ENCODE measurements at regions not wholly inside any gene's neighbourhood (a gene's known extent, or its start where the extent isn't known, plus 50 kb on each side); places are given as distances from the start of the nearest gene placed in this dataset.
"Not testable (repeated sequence)": the region's sequence is repeated elsewhere in the genome, so short reads cannot be mapped to it uniquely, and the experiment has no call there.

- H3K9me3 ChIP-seq; H3K27ac ChIP-seq; intact Hi-C loops (cut with DNase I); H3K36me3 ChIP-seq (replicated peaks in 1 of 2; ENCODE audit: insufficient read depth in 1 of 2, low read depth in 2 of 2); H3K4me3 ChIP-seq; H3K27me3 ChIP-seq; DNase-seq; H3K4me1 ChIP-seq; ATAC-seq: not testable (repeated sequence)
- WGBS, 2 donors, result 44 to 55% methylated on average over 8 of the region's 8 CpGs
Observed at GRCh38 chr2:91742973-91743490, 3051.6 kb downstream of the RPIA start.

GRCh38 chr2:91743910-91744309, 3052.4 kb downstream of the RPIA start:
- H3K36me3 ChIP-seq (replicated peaks in 1 of 2; ENCODE audit: insufficient read depth in 1 of 2, low read depth in 2 of 2); H3K4me3 ChIP-seq: not testable (repeated sequence)

GRCh38 chr2:91744700-91745141, 3053.2 kb downstream of the RPIA start:
- H3K36me3 ChIP-seq (replicated peaks in 1 of 2; ENCODE audit: insufficient read depth in 1 of 2, low read depth in 2 of 2); H3K4me3 ChIP-seq; ATAC-seq; DNase-seq; H3K27me3 ChIP-seq; H3K4me1 ChIP-seq; H3K9me3 ChIP-seq; H3K27ac ChIP-seq; intact Hi-C loops (cut with DNase I): not testable (repeated sequence)
- WGBS, 2 donors, result 41 to 75% methylated on average over 10 to 16 of the region's 16 CpGs

More at GRCh38 chr2:91743910-91744309, 3052.4 kb downstream of the RPIA start:
- H3K27ac ChIP-seq; intact Hi-C loops (cut with DNase I); H3K4me1 ChIP-seq; DNase-seq; H3K9me3 ChIP-seq; ATAC-seq; H3K27me3 ChIP-seq: not testable (repeated sequence)
- 14 to 18% methylated on average over 1 of the region's 1 CpG for WGBS, 2 donors

GRCh38 chr2:91748902-91749301, 3057.4 kb downstream of the RPIA start:
- H3K36me3 ChIP-seq (replicated peaks in 1 of 2; ENCODE audit: insufficient read depth in 1 of 2, low read depth in 2 of 2), result no peaks in the 10 kb centered on the region
- H3K4me3 ChIP-seq, result no peak overlapping the region
- TF ChIP-seq CTCF (IDR thresholded peaks at IDR 0.05) (no peak), POLR2A (IDR thresholded peaks at IDR 0.05) (no peak)
- DNase-seq, result no peak
- WGBS, 2 donors, result 10 to 28% methylated on average over 26 to 47 of the region's 52 CpGs
- no peaks in the 10 kb centered on the region for H3K9me3 ChIP-seq
- H3K4me1 ChIP-seq, result no peaks in the 10 kb centered on the region
- H3K27ac ChIP-seq, result no peak overlapping the region
- intact Hi-C loops (cut with DNase I), result no loop called here
- no peaks in the 10 kb centered on the region for H3K27me3 ChIP-seq
- peak; percentile 70 for ATAC-seq

GRCh38 chr2:91749665-91750064, 3058.2 kb downstream of the RPIA start:
- H3K36me3 ChIP-seq (replicated peaks in 1 of 2; ENCODE audit: insufficient read depth in 1 of 2, low read depth in 2 of 2); H3K27ac ChIP-seq; intact Hi-C loops (cut with DNase I); ATAC-seq; H3K4me3 ChIP-seq; DNase-seq; H3K9me3 ChIP-seq; H3K4me1 ChIP-seq; H3K27me3 ChIP-seq: not testable (repeated sequence)
- WGBS, 2 donors, result 51 to 72% methylated on average over 8 of the region's 12 CpGs

GRCh38 chr2:91759361-91759941, 3068.0 kb downstream of the RPIA start:
- H3K36me3 ChIP-seq (replicated peaks in 1 of 2; ENCODE audit: insufficient read depth in 1 of 2, low read depth in 2 of 2); H3K27ac ChIP-seq; H3K4me3 ChIP-seq; ATAC-seq; H3K9me3 ChIP-seq; H3K4me1 ChIP-seq; intact Hi-C loops (cut with DNase I); H3K27me3 ChIP-seq; DNase-seq: not testable (repeated sequence)
- 7 to 17% methylated on average over 5 of the region's 5 CpGs for WGBS, 2 donors

GRCh38 chr2:91760672-91761071, 3069.2 kb downstream of the RPIA start:
- H3K27me3 ChIP-seq; H3K27ac ChIP-seq; H3K4me3 ChIP-seq; ATAC-seq; H3K36me3 ChIP-seq (replicated peaks in 1 of 2; ENCODE audit: insufficient read depth in 1 of 2, low read depth in 2 of 2); H3K9me3 ChIP-seq; DNase-seq; H3K4me1 ChIP-seq; intact Hi-C loops (cut with DNase I): not testable (repeated sequence)
- WGBS, 2 donors, result 20 to 59% methylated on average over 1 to 5 of the region's 5 CpGs

GRCh38 chr2:91762312-91762711, 3070.8 kb downstream of the RPIA start:
- H3K27me3 ChIP-seq; intact Hi-C loops (cut with DNase I); H3K36me3 ChIP-seq (replicated peaks in 1 of 2; ENCODE audit: insufficient read depth in 1 of 2, low read depth in 2 of 2); H3K4me3 ChIP-seq; H3K4me1 ChIP-seq; H3K27ac ChIP-seq; DNase-seq; H3K9me3 ChIP-seq; ATAC-seq: not testable (repeated sequence)
- 72 to 100% methylated on average over 2 to 3 of the region's 6 CpGs for WGBS, 2 donors

GRCh38 chr2:91763710-91764109, 3072.2 kb downstream of the RPIA start:
- H3K9me3 ChIP-seq; intact Hi-C loops (cut with DNase I); ATAC-seq; H3K4me3 ChIP-seq; DNase-seq; H3K4me1 ChIP-seq; H3K27ac ChIP-seq; H3K36me3 ChIP-seq (replicated peaks in 1 of 2; ENCODE audit: insufficient read depth in 1 of 2, low read depth in 2 of 2); H3K27me3 ChIP-seq: not testable (repeated sequence)
- 60 to 71% methylated on average over 3 to 4 of the region's 4 CpGs for WGBS, 2 donors

- DNase-seq; intact Hi-C loops (cut with DNase I); H3K9me3 ChIP-seq; H3K4me3 ChIP-seq; H3K36me3 ChIP-seq (replicated peaks in 1 of 2; ENCODE audit: insufficient read depth in 1 of 2, low read depth in 2 of 2); H3K27me3 ChIP-seq; H3K4me1 ChIP-seq; H3K27ac ChIP-seq; ATAC-seq: not testable (repeated sequence)
- 13 to 23% methylated on average over 5 of the region's 5 CpGs for WGBS, 2 donors
Observed at GRCh38 chr2:91764581-91765002, 3073.1 kb downstream of the RPIA start.

- not testable (repeated sequence) for H3K27ac ChIP-seq, ATAC-seq
- 43 to 58% methylated on average over 1 to 4 of the region's 7 CpGs for WGBS, 2 donors
Observed at GRCh38 chr2:91765018-91765754, 3073.7 kb downstream of the RPIA start.

More at GRCh38 chr2:91765018-91765754, 3073.7 kb downstream of the RPIA start:
- intact Hi-C loops (cut with DNase I); H3K27me3 ChIP-seq; H3K9me3 ChIP-seq; H3K4me1 ChIP-seq; DNase-seq; H3K4me3 ChIP-seq; H3K36me3 ChIP-seq (replicated peaks in 1 of 2; ENCODE audit: insufficient read depth in 1 of 2, low read depth in 2 of 2): not testable (repeated sequence)
